ENCODE measurements at regions not wholly inside any gene's neighbourhood (a gene's known extent, or its start where the extent isn't known, plus 50 kb on each side); places are given as distances from the start of the nearest gene placed in this dataset.

DNA sequence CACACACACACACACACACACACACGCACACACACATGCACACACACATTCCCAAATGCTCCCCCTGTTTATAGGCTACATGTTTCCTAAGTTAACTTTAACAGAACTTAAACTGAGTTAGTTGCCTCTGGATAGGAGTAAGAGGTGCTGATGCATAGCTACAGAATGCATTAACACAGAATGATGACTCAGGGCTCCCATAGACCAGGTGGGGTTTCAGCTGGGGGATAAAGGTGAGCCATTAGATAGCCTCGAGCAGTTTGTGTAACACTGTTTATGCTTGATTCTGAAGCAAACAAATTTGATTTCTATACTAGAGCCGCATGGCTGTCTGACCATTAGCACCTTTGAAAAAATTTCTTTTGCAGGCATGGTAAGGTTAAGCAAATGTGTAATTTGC is 741.0 kb downstream of the PLCL1 start:
- ChIA-PET CTCF (no interaction called here), POLR2A (ENCODE audit: unreplicated experiment) (no interaction called here)
- Histone ChIP-seq H3K9me3 (ENCODE audit: insufficient read depth, low read depth) (no peaks in the 10 kb centered on the region), H3K27ac (no peak overlapping the region), H3K9me2 (ENCODE audit: insufficient read depth) (no peaks in the 10 kb centered on the region), H3K36me3 (ENCODE audit: low read depth) (no peaks in the 10 kb centered on the region), H3K79me2 (ENCODE audit: low read depth) (no peaks in the 10 kb centered on the region), H3K27me3 (ENCODE audit: insufficient read depth, low read depth) (no peaks in the 10 kb centered on the region), H3K4me1 (replicated peaks; ENCODE audit: insufficient read depth) (0 out of 2 replicates have a peak, but pooled peaks cover 10% of the 10 kb centered on the region), H3K4me3 (no peak overlapping the region), H4K20me1 (ENCODE audit: insufficient read depth) (no peaks in the 10 kb centered on the region), H3F3A (ENCODE audit: insufficient read depth, low read depth) (no peaks in the 10 kb centered on the region), H3K4me2 (no peak overlapping the region; the same call in 1 of the 2 replicates), H2AFZ (no peak overlapping the region)
- intact Hi-C loops (cut with micrococcal nuclease; ENCODE audit: unreplicated experiment) = no loop called here
- TF ChIP-seq EZH2 (IDR thresholded peaks at IDR 0.05; ENCODE audit: low read depth) = no peak
- TF ChIP-seq, protein P1, sequence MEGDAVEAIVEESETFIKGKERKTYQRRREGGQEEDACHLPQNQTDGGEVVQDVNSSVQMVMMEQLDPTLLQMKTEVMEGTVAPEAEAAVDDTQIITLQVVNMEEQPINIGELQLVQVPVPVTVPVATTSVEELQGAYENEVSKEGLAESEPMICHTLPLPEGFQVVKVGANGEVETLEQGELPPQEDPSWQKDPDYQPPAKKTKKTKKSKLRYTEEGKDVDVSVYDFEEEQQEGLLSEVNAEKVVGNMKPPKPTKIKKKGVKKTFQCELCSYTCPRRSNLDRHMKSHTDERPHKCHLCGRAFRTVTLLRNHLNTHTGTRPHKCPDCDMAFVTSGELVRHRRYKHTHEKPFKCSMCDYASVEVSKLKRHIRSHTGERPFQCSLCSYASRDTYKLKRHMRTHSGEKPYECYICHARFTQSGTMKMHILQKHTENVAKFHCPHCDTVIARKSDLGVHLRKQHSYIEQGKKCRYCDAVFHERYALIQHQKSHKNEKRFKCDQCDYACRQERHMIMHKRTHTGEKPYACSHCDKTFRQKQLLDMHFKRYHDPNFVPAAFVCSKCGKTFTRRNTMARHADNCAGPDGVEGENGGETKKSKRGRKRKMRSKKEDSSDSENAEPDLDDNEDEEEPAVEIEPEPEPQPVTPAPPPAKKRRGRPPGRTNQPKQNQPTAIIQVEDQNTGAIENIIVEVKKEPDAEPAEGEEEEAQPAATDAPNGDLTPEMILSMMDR (conservative IDR thresholded peaks at IDR 0.05) = no peak
- DNase-seq = peak in 1 of 2 experiments; percentile 37
- no TSS peak for BruUV-seq (replicated peaks)

DNA sequence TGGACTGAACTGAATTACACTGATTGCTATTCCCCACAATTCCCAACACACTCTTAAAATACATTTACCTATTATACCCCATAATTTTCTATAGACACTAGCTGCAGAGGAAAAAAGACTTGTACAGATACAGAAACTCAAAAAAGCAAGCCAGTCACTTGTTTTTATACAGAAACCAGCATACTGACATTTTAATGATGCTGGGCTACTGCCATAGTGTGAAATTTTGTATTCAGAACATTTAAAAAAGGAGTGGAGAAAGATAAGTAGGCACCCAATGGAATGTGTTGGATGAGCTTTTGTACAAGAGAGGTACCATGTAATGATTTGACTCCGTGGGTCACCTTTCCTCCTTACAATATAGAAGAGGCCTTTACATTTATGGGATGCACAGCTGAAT is 740.1 kb downstream of the PLCL1 start:
- Histone ChIP-seq H2AFZ (no peak overlapping the region), H3K9me2 (ENCODE audit: insufficient read depth) (no peaks in the 10 kb centered on the region), H3K79me2 (ENCODE audit: low read depth) (no peaks in the 10 kb centered on the region), H3K27ac (no peak overlapping the region), H4K20me1 (ENCODE audit: insufficient read depth) (no peaks in the 10 kb centered on the region), H3K36me3 (ENCODE audit: low read depth) (no peaks in the 10 kb centered on the region), H3K4me3 (no peak overlapping the region), H3K4me2 (no peak overlapping the region), H3K27me3 (ENCODE audit: insufficient read depth, low read depth) (no peaks in the 10 kb centered on the region), H3F3A (ENCODE audit: insufficient read depth, low read depth) (no peaks in the 10 kb centered on the region), H3K9me3 (ENCODE audit: insufficient read depth, low read depth) (no peaks in the 10 kb centered on the region), H3K4me1 (replicated peaks; ENCODE audit: insufficient read depth) (0 out of 2 replicates have a peak, but pooled peaks cover 10% of the 10 kb centered on the region)
- ChIA-PET POLR2A (ENCODE audit: unreplicated experiment) (no interaction called here), CTCF (no interaction called here)
- intact Hi-C loops (cut with micrococcal nuclease; ENCODE audit: unreplicated experiment) = no loop called here
- BruUV-seq (replicated peaks) = no TSS peak
- TF ChIP-seq, protein P1 (conservative IDR thresholded peaks at IDR 0.05) = no peak
- no peak for TF ChIP-seq EZH2 (IDR thresholded peaks at IDR 0.05; ENCODE audit: low read depth)
- no peak for DNase-seq

DNA sequence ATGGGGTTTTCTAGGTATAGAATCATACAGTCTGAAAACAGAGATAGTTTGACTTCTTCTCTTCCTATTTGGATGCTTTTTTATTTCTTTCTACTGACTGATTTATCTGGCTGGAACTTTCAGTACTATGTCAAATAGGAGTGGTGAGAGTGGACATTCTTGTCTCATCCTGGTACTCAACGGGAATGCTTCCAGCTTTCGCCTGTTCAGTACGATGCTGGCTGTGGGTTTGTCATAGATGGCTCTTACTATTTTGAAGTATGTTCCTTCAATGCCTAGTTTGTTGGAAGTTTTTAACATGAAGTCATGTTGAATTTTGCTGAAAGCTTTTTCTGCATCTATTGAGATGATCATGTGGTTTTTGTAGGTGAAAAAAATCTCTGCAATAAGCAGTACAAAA is 730.4 kb downstream of the PLCL1 start:
- Histone ChIP-seq H3K27ac (no peak overlapping the region), H2AFZ (no peak overlapping the region), H3K9me3 (ENCODE audit: insufficient read depth, low read depth) (no peaks in the 10 kb centered on the region), H3K4me1 (replicated peaks; ENCODE audit: insufficient read depth) (no peaks in the 10 kb centered on the region), H3F3A (ENCODE audit: insufficient read depth, low read depth) (no peaks in the 10 kb centered on the region), H3K36me3 (ENCODE audit: low read depth) (no peaks in the 10 kb centered on the region), H3K4me2 (no peak overlapping the region), H3K27me3 (ENCODE audit: insufficient read depth, low read depth) (no peaks in the 10 kb centered on the region), H3K4me3 (no peak overlapping the region), H3K79me2 (ENCODE audit: low read depth) (no peaks in the 10 kb centered on the region), H3K9me2 (ENCODE audit: insufficient read depth) (no peaks in the 10 kb centered on the region), H4K20me1 (ENCODE audit: insufficient read depth) (no peaks in the 10 kb centered on the region)
- TF ChIP-seq EZH2 (IDR thresholded peaks at IDR 0.05; ENCODE audit: low read depth) = no peak
- TF ChIP-seq, protein P1 (conservative IDR thresholded peaks at IDR 0.05) = no peak
- no peak for DNase-seq
- ChIA-PET CTCF (no interaction called here), POLR2A (ENCODE audit: unreplicated experiment) (no interaction called here)
- BruUV-seq (replicated peaks) = no TSS peak
- intact Hi-C loops (cut with micrococcal nuclease; ENCODE audit: unreplicated experiment) = no loop called here

Data from PC-9 (cell line).